WTC11 (cell line): ENCODE measurements at regions not wholly inside any gene's neighbourhood (a gene's known extent, or its start where the extent isn't known, plus 50 kb on each side); places are given as distances from the start of the nearest gene placed in this dataset.

Experiments
- ATAC-seq: fragments of 200-7000 bp; cut with Tn5 transposase; 2 replicates; pipeline ENCODE4 v1.10.0; 2021; ENCODE audit warnings: mild to moderate bottlenecking, moderate library complexity
- CTCF ChIA-PET: fragments of 300-600 bp; sonication (Branson Sonifier 250); formaldehyde crosslinking; loops from one replicate; lab custom pipeline; 2021; ENCODE audit warnings: antibody characterized with exemption; lab: Charles Lee
- POLR2A ChIA-PET: fragments of 350-600 bp; sonication (Branson Sonifier 250); formaldehyde crosslinking; loops from one replicate; lab custom pipeline; 2021; ENCODE audit warnings: antibody characterized with exemption; lab: Charles Lee
- DNase-seq: peaks from one replicate; pipeline ENCODE4 v3.0.0; 2021; ENCODE audit warnings: low spot score
- H3K27ac Mint-ChIP-seq: 2 replicates; pipeline ENCODE4 v1.8.0; 2021; ENCODE audit warnings: mixed read lengths
- H3K27me3 Mint-ChIP-seq: 2 replicates; pipeline ENCODE4 v1.8.0; 2021; ENCODE audit warnings: low read depth, mild to moderate bottlenecking, moderate library complexity, mixed read lengths
- H3K36me3 Mint-ChIP-seq: 2 replicates; pipeline ENCODE4 v1.8.0; 2021; ENCODE audit warnings: mixed read lengths
- H3K4me1 Mint-ChIP-seq: 2 replicates; pipeline ENCODE4 v1.8.0; 2022; ENCODE audit warnings: mixed read lengths
- H3K4me3 Mint-ChIP-seq: 2 replicates; pipeline ENCODE4 v1.8.0; 2021; ENCODE audit warnings: mild to moderate bottlenecking, moderate library complexity, mixed read lengths
- H3K9me3 Mint-ChIP-seq: 2 replicates; pipeline ENCODE4 v1.8.0; 2021; ENCODE audit warnings: mixed read lengths
- ARID4B ChIP-seq: sonication (generic); formaldehyde crosslinking; IDR thresholded peaks from 2 replicates; pipeline ENCODE4 v1.8.0; 2023; ENCODE audit warnings: missing genetic modification reagents, mild to moderate bottlenecking, borderline replicate concordance
- ATF6 ChIP-seq: sonication (generic); formaldehyde crosslinking; IDR thresholded peaks from 2 replicates; pipeline ENCODE4 v1.8.1; 2023; ENCODE audit warnings: mild to moderate bottlenecking, missing genetic modification reagents
- CDX4 ChIP-seq: fragments of 250-450 bp; sonication (Bioruptor Pico); IDR thresholded peaks from 2 replicates; pipeline ENCODE4 v1.9.0; 2021; ENCODE audit warnings: moderate library complexity, mild to moderate bottlenecking, inconsistent platforms, borderline replicate concordance
- CREM ChIP-seq: sonication (generic); formaldehyde crosslinking; IDR thresholded peaks from 2 replicates; pipeline ENCODE4 v1.8.1; 2022; ENCODE audit warnings: mild to moderate bottlenecking, missing genetic modification reagents, moderate library complexity
- E2F1 ChIP-seq: sonication (generic); formaldehyde crosslinking; IDR thresholded peaks from 2 replicates; pipeline ENCODE4 v1.8.0; 2022; ENCODE audit warnings: mild to moderate bottlenecking, missing genetic modification reagents
- FOXK1 ChIP-seq: sonication (generic); formaldehyde crosslinking; IDR thresholded peaks from 2 replicates; pipeline ENCODE4 v1.8.0; 2022; ENCODE audit warnings: mild to moderate bottlenecking, moderate library complexity, missing genetic modification reagents
- JUN ChIP-seq: sonication (generic); formaldehyde crosslinking; IDR thresholded peaks from 2 replicates; pipeline ENCODE4 v1.8.0; 2023; ENCODE audit warnings: mild to moderate bottlenecking, missing genetic modification reagents
- MLX ChIP-seq: sonication (generic); formaldehyde crosslinking; IDR thresholded peaks from 2 replicates; pipeline ENCODE4 v1.8.1; 2023; ENCODE audit warnings: mild to moderate bottlenecking, missing genetic modification reagents, moderate library complexity
- NR3C1 ChIP-seq: sonication (generic); formaldehyde crosslinking; conservative IDR thresholded peaks from 2 replicates; pipeline ENCODE4 v1.8.1; 2023; ENCODE audit warnings: low read depth, mild to moderate bottlenecking, missing genetic modification reagents
- TEAD4 ChIP-seq: sonication (generic); formaldehyde crosslinking; IDR thresholded peaks from 2 replicates; pipeline ENCODE4 v1.8.0; 2022; ENCODE audit warnings: mild to moderate bottlenecking, missing genetic modification reagents
- TP53 ChIP-seq: sonication (generic); formaldehyde crosslinking; IDR thresholded peaks from 2 replicates; pipeline ENCODE4 v1.8.1; 2023; ENCODE audit warnings: mild to moderate bottlenecking, missing genetic modification reagents
- ZNF138 ChIP-seq: sonication (generic); formaldehyde crosslinking; conservative IDR thresholded peaks from 2 replicates; pipeline ENCODE4 v1.8.1; 2022; ENCODE audit warnings: mild to moderate bottlenecking, moderate library complexity, missing genetic modification reagents
- ZSCAN18 ChIP-seq: fragments of 250-450 bp; sonication (Bioruptor Pico); IDR thresholded peaks from 2 replicates; pipeline ENCODE4 v2.1.2; 2022; ENCODE audit warnings: mild to moderate bottlenecking, moderate library complexity

- TF ChIP-seq ZSCAN18 (CRISPR knock-in tag), result no peak
- TF ChIP-seq MLX (CRISPR knock-in tag), result no peak
- no peak for TF ChIP-seq ARID4B (CRISPR knock-in tag)
Measured at GRCh38 chr19:31423896-31424295, 74.7 kb upstream of the TSHZ3 start (continued).

GRCh38 chr19:31424861-31425620 lies 75.8 kb upstream of the TSHZ3 start:
- peaks cover 12% of the 10 kb centered on the region; the same call in 1 of the 2 replicates for H3K9me3 Mint-ChIP-seq
- H3K27ac Mint-ChIP-seq, result peak overlapping the region; percentile 74
- ATAC-seq (no peak), DNase-seq (no peak)
- no peak overlapping the region for H3K4me3 Mint-ChIP-seq
- no peaks in the 10 kb centered on the region for H3K36me3 Mint-ChIP-seq
- no peak for TF ChIP-seq CDX4
- TF ChIP-seq E2F1 (CRISPR knock-in tag), result no peak
- no peak for TF ChIP-seq ATF6 (CRISPR knock-in tag)
- no peak for TF ChIP-seq ZNF138 (CRISPR knock-in tag)
- no peak for TF ChIP-seq FOXK1
- TF ChIP-seq JUN (CRISPR knock-in tag), result no peak
- TF ChIP-seq CREM, result no peak
- TF ChIP-seq TEAD4 (CRISPR knock-in tag), result no peak
- no peak for TF ChIP-seq TP53 (CRISPR knock-in tag)
- TF ChIP-seq NR3C1, result no peak
- 0 out of 2 replicates have a peak, but pooled peaks cover 3% of the 10 kb centered on the region for H3K27me3 Mint-ChIP-seq
- ChIA-PET CTCF (no interaction called here), POLR2A (no interaction called here)
- peaks cover 52% of the 10 kb centered on the region for H3K4me1 Mint-ChIP-seq
